ENCODE measurements at regions not wholly inside any gene's neighbourhood (a gene's known extent, or its start where the extent isn't known, plus 50 kb on each side); places are given as distances from the start of the nearest gene placed in this dataset.
A peak's percentile ranks its signal among the peaks of the same experiment; 100 is the strongest.

DNA sequence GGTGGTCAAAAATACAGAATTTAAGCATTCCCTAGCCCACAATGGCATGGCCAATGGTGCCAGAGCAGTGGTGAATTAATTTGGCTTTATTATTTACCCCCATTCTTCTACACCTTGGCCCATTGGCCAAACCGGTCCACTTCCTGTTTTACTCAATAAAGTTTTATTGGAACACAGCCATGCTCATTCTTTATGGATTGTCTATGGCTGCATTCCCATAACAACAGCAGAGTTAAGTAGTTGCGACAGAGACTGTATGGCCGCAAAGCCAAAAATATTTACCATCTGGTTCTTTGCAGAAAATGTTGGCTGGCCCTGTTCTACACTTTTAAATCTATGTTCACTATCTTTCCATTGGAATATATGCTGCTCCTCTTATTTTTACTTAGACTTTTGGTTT, 130.3 kb upstream of the CCDC68 start:
- intact Hi-C loops (cut with DNase I) = no loop called here
- 81% methylated on average over 3 of the region's 3 CpGs for WGBS (ENCODE audit: insufficient coverage, low coverage, low lambda C conversion rate, missing lambda C conversion rate)
- H3K4me1 ChIP-seq = no peaks in the 10 kb centered on the region
- TF ChIP-seq POLR2A (IDR thresholded peaks at IDR 0.05) (no peak), CTCF (IDR thresholded peaks at IDR 0.05) (no peak)
- H3K4me3 ChIP-seq = no peak overlapping the region
- no peak overlapping the region for H3K27ac ChIP-seq
- H3K36me3 ChIP-seq = no peaks in the 10 kb centered on the region
- no peaks in the 10 kb centered on the region for H3K9me3 ChIP-seq
- ATAC-seq (no peak), DNase-seq (no peak)
- H3K27me3 ChIP-seq = no peaks in the 10 kb centered on the region

DNA sequence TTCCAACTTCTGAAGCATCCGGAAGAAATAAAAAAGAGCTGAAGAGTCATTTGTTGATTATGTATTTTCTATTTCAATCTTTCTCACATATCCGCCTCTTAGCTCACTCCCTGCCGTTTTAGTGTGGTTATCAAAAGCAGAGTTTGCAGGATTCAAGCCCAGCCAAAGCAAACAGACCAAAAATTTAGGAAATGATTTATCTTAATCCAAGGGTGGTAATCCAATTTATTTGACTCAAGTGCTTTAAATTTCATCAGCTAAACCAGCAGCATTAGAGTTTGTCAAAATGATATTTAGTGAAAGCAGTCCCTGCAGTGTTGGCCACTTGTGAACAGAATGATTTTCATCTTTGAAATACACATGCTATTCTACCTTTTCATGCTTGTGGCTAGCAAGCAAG, 129.3 kb upstream of the CCDC68 start:
- Histone ChIP-seq H3K4me3 (no peak overlapping the region), H3K4me1 (no peaks in the 10 kb centered on the region), H3K27ac (no peak overlapping the region), H3K36me3 (no peaks in the 10 kb centered on the region), H3K9me3 (no peaks in the 10 kb centered on the region), H3K27me3 (no peaks in the 10 kb centered on the region)
- intact Hi-C loops (cut with DNase I) = no loop called here
- WGBS (ENCODE audit: insufficient coverage, low coverage, low lambda C conversion rate, missing lambda C conversion rate) = 17% methylated on average over 3 of the region's 3 CpGs
- TF ChIP-seq CTCF (IDR thresholded peaks at IDR 0.05) (no peak), POLR2A (IDR thresholded peaks at IDR 0.05) (no peak)
- ATAC-seq = peak in 1 of 4 donors; percentile 45
- no peak for DNase-seq

GRCh38 chr18:55088000-55088401, 128.7 kb upstream of the CCDC68 start:
- Histone ChIP-seq H3K36me3 (no peaks in the 10 kb centered on the region), H3K4me1 (no peaks in the 10 kb centered on the region), H3K27ac (no peak overlapping the region), H3K27me3 (no peaks in the 10 kb centered on the region), H3K4me3 (no peak overlapping the region), H3K9me3 (no peaks in the 10 kb centered on the region)
- no peak for DNase-seq
- ATAC-seq = peak in 1 of 4 donors; percentile 30
- WGBS (ENCODE audit: insufficient coverage, low coverage, low lambda C conversion rate, missing lambda C conversion rate) = 14% methylated on average over 2 of the region's 2 CpGs
- no peak for TF ChIP-seq CTCF (IDR thresholded peaks at IDR 0.05)
- no peak for TF ChIP-seq POLR2A (IDR thresholded peaks at IDR 0.05)
- intact Hi-C loops (cut with DNase I) = no loop called here

DNA sequence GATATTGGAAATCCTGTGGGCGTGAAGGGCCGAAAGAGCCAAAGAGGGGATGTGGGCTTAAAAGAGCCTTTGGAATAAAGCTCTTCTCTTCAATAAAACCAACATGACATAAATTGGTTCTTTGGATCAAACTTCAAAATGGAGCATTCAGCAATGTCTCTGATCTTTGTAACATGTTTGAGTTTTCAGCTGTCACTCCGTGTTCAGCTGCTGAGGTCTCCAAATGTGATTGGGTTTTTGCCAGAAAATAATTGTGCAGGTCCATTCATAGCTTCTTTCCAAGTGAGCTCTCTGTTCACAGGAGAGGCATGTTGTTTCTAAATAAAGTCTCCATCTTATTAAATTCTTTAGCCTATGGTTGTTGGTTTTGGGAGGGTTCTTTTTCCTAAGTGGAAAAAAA, 127.6 kb upstream of the CCDC68 start:
- DNase-seq = no peak
- ATAC-seq = no peak
- H3K27me3 ChIP-seq = no peaks in the 10 kb centered on the region
- H3K4me3 ChIP-seq = no peak overlapping the region
- TF ChIP-seq CTCF (IDR thresholded peaks at IDR 0.05) (no peak), POLR2A (IDR thresholded peaks at IDR 0.05) (no peak)
- H3K4me1 ChIP-seq = no peaks in the 10 kb centered on the region
- H3K36me3 ChIP-seq = no peaks in the 10 kb centered on the region
- no peaks in the 10 kb centered on the region for H3K9me3 ChIP-seq
- no peak overlapping the region for H3K27ac ChIP-seq
- intact Hi-C loops (cut with DNase I) = no loop called here
- WGBS (ENCODE audit: insufficient coverage, low coverage, low lambda C conversion rate, missing lambda C conversion rate) = 74% methylated on average over 3 of the region's 3 CpGs

Data from right lobe of liver (tissue), 6 donors.